Naive thymus-derived CD4-positive, alpha-beta T cell (primary cell): ENCODE measurements at regions not wholly inside any gene's neighbourhood (a gene's known extent, or its start where the extent isn't known, plus 50 kb on each side); places are given as distances from the start of the nearest gene placed in this dataset.
A peak's percentile ranks its signal among the peaks of the same experiment; 100 is the strongest.

Experiments used
- ATAC-seq: fragments of 150-1000 bp; cut with Tn5 transposase; 2 replicates; pipeline ENCODE4 v1.10.0; 2021; ENCODE audit warnings: mild to moderate bottlenecking, moderate library complexity
- CTCF ChIA-PET: fragments of 350-600 bp; sonication (Branson Sonifier 250); formaldehyde crosslinking; loops from one replicate; lab custom pipeline; 2021; ENCODE audit warnings: antibody characterized with exemption; lab: Charles Lee
- POLR2A ChIA-PET: fragments of 350-600 bp; sonication (Branson Sonifier 250); formaldehyde crosslinking; loops from one replicate; lab custom pipeline; 2021; ENCODE audit warnings: antibody characterized with exemption, inconsistent platforms; lab: Charles Lee
- DNase-seq, 9 donors: peaks; one replicate each; pipeline versions ENCODE4 v3.0.0 to v3.0.0-alpha.2; 2020 to 2022; ENCODE audit warnings: mixed read lengths in 1 of 9
- H3K27ac ChIP-seq: one replicate; pipeline ENCODE4 v1.7.0; 2013; ENCODE audit warnings: mild to moderate bottlenecking, low read depth, low read length, moderate library complexity
- H3K27me3 ChIP-seq, 2 donors: one replicate each; pipeline ENCODE4 v1.7.0; 2013; ENCODE audit warnings: low read length in 2 of 2, mild to moderate bottlenecking in 2 of 2, moderate library complexity in 2 of 2; ENCODE audit not compliant: control insufficient read depth in 2 of 2, insufficient read depth in 2 of 2
- H3K36me3 ChIP-seq, 3 experiments: 1 replicate in 2 of 3; 2 replicates in 1 of 3; pipeline ENCODE4 v1.7.0; 2013; ENCODE audit warnings: low read length in 3 of 3, mild to moderate bottlenecking in 3 of 3, moderate library complexity in 1 of 3; ENCODE audit not compliant: insufficient read depth in 3 of 3, control insufficient read depth in 2 of 3
- H3K4me1 ChIP-seq, 2 donors: one replicate each; pipeline ENCODE4 v1.7.0; 2013; ENCODE audit warnings: low read length in 2 of 2, mild to moderate bottlenecking in 2 of 2, moderate library complexity in 1 of 2; ENCODE audit not compliant: control insufficient read depth in 2 of 2, insufficient read depth in 2 of 2
- H3K4me3 ChIP-seq: 2 replicates; pipeline ENCODE4 v1.7.0; 2013; ENCODE audit warnings: mild to moderate bottlenecking, low read length
- H3K9me3 ChIP-seq, 3 experiments: 1 replicate in 2 of 3; 2 replicates in 1 of 3; pipeline ENCODE4 v1.7.0; 2013; ENCODE audit warnings: low read length in 3 of 3; ENCODE audit not compliant: control insufficient read depth in 2 of 3
- H3K27ac Mint-ChIP-seq, 9 donors: one replicate each; pipeline ENCODE4 v1.8.0; 2020 to 2022; ENCODE audit warnings: mixed read lengths in 9 of 9, mild to moderate bottlenecking in 8 of 9, moderate library complexity in 5 of 9, inconsistent platforms in 2 of 9
- H3K27me3 Mint-ChIP-seq, 5 donors: one replicate each; pipeline ENCODE4 v1.8.0; 2021 to 2022; ENCODE audit warnings: mixed read lengths in 5 of 5, mild to moderate bottlenecking in 1 of 5
- H3K36me3 Mint-ChIP-seq, 5 donors: one replicate each; pipeline ENCODE4 v1.8.0; 2020 to 2022; ENCODE audit warnings: mixed read lengths in 5 of 5, mild to moderate bottlenecking in 3 of 5, inconsistent platforms in 1 of 5
- H3K4me1 Mint-ChIP-seq, 7 donors: one replicate each; pipeline ENCODE4 v1.8.0; 2020 to 2022; ENCODE audit warnings: mixed read lengths in 7 of 7, mild to moderate bottlenecking in 3 of 7, inconsistent platforms in 1 of 7
- H3K4me3 Mint-ChIP-seq, 10 donors: one replicate each; pipeline ENCODE4 v1.8.0; 2020 to 2022; ENCODE audit warnings: mild to moderate bottlenecking in 10 of 10, mixed read lengths in 10 of 10, moderate library complexity in 6 of 10, inconsistent platforms in 2 of 10
- H3K9me3 Mint-ChIP-seq, 11 donors: one replicate each; pipeline ENCODE4 v1.8.0; 2020 to 2022; ENCODE audit warnings: mixed read lengths in 11 of 11, mild to moderate bottlenecking in 4 of 11, inconsistent platforms in 1 of 11, moderate library complexity in 1 of 11
- intact Hi-C, 2 donors: fragments of 100-400 bp; cut with micrococcal nuclease; formaldehyde crosslinking; loops; one replicate each; pipeline ENCODE4 v1.15.1; 2023

DNA sequence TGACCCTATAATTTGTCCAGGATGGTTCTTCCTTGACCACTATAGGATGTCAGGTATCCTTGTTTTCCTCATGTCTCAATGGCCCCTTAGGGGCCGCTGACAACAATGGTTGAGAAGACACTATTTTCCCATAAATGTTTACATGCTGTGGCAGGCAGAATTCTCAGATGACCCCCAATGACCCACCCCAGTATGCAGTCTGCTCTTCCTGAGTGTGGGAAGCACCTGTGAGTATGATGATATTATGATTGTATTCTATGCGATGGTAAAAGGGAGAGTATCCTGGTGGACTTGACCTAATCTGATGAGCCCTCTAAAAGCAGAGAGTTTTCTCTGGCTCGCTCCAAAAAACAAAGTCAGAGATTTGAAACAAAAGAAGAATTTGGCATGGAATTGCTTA lies 123.1 kb upstream of the DLX2 start:
- H3K9me3 Mint-ChIP-seq = no peaks in the 10 kb centered on the region
- Histone ChIP-seq H3K27ac (no peak overlapping the region), H3K36me3 (no peaks in the 10 kb centered on the region), H3K9me3 (no peaks in the 10 kb centered on the region), H3K4me3 (no peak overlapping the region), H3K27me3 (no peaks in the 10 kb centered on the region), H3K4me1 (peaks cover 0 to 49% of the 10 kb centered on the region in 2 donors)
- DNase-seq (no peak), ATAC-seq (no peak)
- no peaks in the 10 kb centered on the region for H3K36me3 Mint-ChIP-seq
- H3K4me3 Mint-ChIP-seq = peak overlapping the region in 1 of 10 donors; percentile 9
- ChIA-PET CTCF (interaction anchor here (0.6 to 6.6 kb wide), 4 partner anchors 55 to 522 kb away, joined by 3 to 30 read pairs (median 8); no protein-coding TSS in a partner anchor), POLR2A (interaction anchor here (0.8 kb wide), 1 partner anchor 235 kb away, joined by 3 read pairs; no protein-coding TSS in a partner anchor)
- peaks cover 42 to 75% (median 68%) of the 10 kb centered on the region in 7 donors for H3K4me1 Mint-ChIP-seq
- H3K27me3 Mint-ChIP-seq = peaks cover 0 to 2% (median 0%) of the 10 kb centered on the region in 5 donors
- intact Hi-C loops = loop anchor here (1.0 to 5.0 kb wide), 5 partner anchors 53 to 240 kb away; no protein-coding TSS in a partner anchor
- H3K27ac Mint-ChIP-seq = peak overlapping the region in 7 of 9 donors; percentile 2 to 89 (median 56)

DNA sequence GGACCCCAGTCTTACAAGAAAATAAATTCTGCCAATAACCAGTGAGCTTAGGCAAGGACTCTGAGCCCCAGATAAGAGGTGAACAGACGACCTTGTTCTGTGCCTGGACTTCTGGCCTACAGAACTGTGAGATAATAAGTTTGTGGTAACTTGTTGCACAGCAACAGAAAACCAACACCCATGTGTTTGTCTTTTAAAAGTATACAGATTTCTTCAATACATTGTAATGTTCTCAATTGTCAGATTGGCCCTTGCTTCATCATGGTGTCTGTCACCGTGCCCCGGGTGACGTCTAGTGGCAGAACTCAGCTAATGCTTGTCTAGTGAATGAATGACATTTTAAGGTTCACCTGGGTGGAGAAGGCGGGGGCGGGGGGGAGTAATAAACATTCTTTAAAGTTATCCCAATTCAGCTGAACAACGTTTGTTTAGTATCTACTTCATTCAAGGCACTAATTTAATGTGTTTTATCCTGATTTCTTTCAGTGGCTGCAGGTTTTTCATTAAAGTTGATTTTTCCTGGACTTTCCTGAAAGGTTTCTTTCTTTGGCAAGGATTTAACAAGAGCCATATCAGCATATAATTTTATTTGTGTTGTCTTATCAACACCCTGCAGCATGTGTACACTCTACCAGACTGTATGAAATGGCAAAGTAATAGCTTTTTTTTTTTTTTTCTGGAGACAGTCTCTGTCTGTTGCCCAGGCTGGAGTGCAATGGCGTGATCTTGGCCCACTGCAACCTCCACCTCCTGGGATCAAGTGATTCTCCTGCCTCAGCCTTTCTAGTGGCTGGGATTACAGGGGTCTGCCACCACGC lies 123.8 kb upstream of the DLX2 start:
- Mint-ChIP-seq H3K9me3 (no peaks in the 10 kb centered on the region), H3K4me1 (peaks cover 42 to 71% (median 64%) of the 10 kb centered on the region in 7 donors), H3K36me3 (no peaks in the 10 kb centered on the region), H3K4me3 (no peak overlapping the region), H3K27me3 (peaks cover 0 to 6% (median 0%) of the 10 kb centered on the region in 5 donors), H3K27ac (peak overlapping the region in 4 of 9 donors; percentile 2 to 44 (median 36))
- no peak overlapping the region for H3K4me3 ChIP-seq
- H3K9me3 ChIP-seq = no peaks in the 10 kb centered on the region
- POLR2A ChIA-PET = interaction anchor here (0.8 kb wide), 1 partner anchor 234 kb away, joined by 3 read pairs; no protein-coding TSS in a partner anchor
- no peaks in the 10 kb centered on the region for H3K36me3 ChIP-seq
- CTCF ChIA-PET = interaction anchor here (0.6 to 6.6 kb wide), 4 partner anchors 56 to 522 kb away, joined by 3 to 30 read pairs (median 8); no protein-coding TSS in a partner anchor
- DNase-seq (peak in 7 of 9 donors; percentile 32 to 51 (median 37)), ATAC-seq (peak; percentile 78)
- peaks cover 0 to 45% of the 10 kb centered on the region in 2 donors for H3K4me1 ChIP-seq
- no peak overlapping the region for H3K27ac ChIP-seq
- H3K27me3 ChIP-seq = no peaks in the 10 kb centered on the region
- intact Hi-C loops = loop anchor here (1.0 to 5.0 kb wide), 5 partner anchors 54 to 239 kb away; no protein-coding TSS in a partner anchor

DNA sequence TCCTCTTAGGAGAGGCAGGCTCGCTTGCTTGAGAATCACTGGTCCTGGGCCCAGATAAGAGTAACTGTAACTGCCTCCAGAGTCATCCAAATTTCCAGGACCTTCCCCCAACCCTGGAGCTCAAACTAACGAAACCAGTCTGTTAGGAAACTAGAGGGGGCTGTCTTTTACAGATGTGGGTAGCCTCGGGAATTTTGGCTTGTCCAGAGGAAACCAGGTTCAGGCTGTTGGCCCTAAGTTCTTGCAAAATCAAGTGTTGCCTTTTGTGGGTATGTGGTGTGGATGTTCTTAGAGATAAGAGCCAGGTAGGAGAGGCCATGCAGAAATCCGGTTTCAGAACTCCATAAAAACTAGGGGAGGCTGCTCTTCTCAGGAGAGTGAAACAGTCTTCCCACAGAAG lies 125.0 kb upstream of the DLX2 start:
- H3K4me1 ChIP-seq = peaks cover 0 to 38% of the 10 kb centered on the region in 2 donors
- H3K36me3 ChIP-seq = no peaks in the 10 kb centered on the region
- H3K27ac Mint-ChIP-seq = peak overlapping the region in 4 of 9 donors; percentile 10 to 32 (median 18)
- DNase-seq (no peak), ATAC-seq (no peak)
- H3K4me1 Mint-ChIP-seq = peaks cover 39 to 60% (median 56%) of the 10 kb centered on the region in 7 donors
- no peak overlapping the region for H3K4me3 ChIP-seq
- H3K9me3 Mint-ChIP-seq = no peaks in the 10 kb centered on the region
- H3K27me3 Mint-ChIP-seq = peaks cover 0 to 11% (median 0%) of the 10 kb centered on the region in 5 donors
- H3K27ac ChIP-seq = no peak overlapping the region
- no peaks in the 10 kb centered on the region for H3K9me3 ChIP-seq
- no peaks in the 10 kb centered on the region for H3K27me3 ChIP-seq
- no peaks in the 10 kb centered on the region for H3K36me3 Mint-ChIP-seq
- ChIA-PET CTCF (interaction anchor here (6.6 kb wide), 1 partner anchor 234 kb away, joined by 30 read pairs; no protein-coding TSS in a partner anchor), POLR2A (no interaction called here)
- no peak overlapping the region for H3K4me3 Mint-ChIP-seq
- intact Hi-C loops = loop anchor here in 1 of 2 donors (2.0 to 5.0 kb wide), 2 partner anchors 55 to 235 kb away; no protein-coding TSS in a partner anchor

DNA sequence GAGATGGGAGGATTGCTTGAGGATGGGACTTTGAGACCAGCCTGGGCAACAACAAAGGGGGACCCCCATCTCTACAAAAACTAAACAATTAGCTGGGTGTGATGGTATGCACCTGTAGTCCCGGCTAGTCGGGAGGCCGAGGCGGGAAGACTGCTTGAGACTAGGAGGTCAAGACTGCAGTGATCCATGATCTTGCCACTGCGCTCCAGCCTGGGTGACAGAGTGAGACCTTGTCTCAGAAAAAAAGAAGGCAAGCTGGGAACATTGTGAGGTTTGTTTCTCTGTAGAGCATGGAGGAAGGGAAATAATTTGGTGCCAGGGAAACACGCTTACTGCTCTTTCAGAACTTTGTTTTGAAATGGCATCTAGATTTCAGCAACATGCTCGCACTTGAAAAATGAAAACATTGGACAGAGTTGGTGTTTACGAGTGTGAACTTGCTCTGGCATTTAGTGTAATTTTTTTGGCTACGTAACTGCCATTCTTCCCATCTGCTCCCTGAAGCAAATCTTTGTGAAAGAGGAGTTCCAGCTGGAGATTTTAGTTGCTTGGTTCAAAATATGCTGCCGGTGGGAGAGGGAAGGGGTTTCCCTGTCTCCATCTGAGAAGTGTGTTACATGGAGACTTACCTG lies 125.6 kb upstream of the DLX2 start:
- H3K36me3 Mint-ChIP-seq = no peaks in the 10 kb centered on the region
- H3K27me3 Mint-ChIP-seq = peaks cover 0 to 16% (median 0%) of the 10 kb centered on the region in 5 donors
- H3K4me3 Mint-ChIP-seq = peak overlapping the region in 1 of 10 donors; percentile 16
- H3K27me3 ChIP-seq = no peaks in the 10 kb centered on the region
- no peak overlapping the region for H3K27ac ChIP-seq
- ChIA-PET POLR2A (interaction anchor here (0.6 kb wide), 1 partner anchor 1203 kb away, joined by 3 read pairs; no protein-coding TSS in a partner anchor), CTCF (interaction anchor here (6.6 kb wide), 1 partner anchor 233 kb away, joined by 30 read pairs; no protein-coding TSS in a partner anchor)
- intact Hi-C loops = loop anchor here in 1 of 2 donors (5.0 kb wide), 1 partner anchor 56 kb away; no protein-coding TSS in a partner anchor
- H3K4me1 Mint-ChIP-seq = peaks cover 34 to 54% (median 51%) of the 10 kb centered on the region in 7 donors
- no peak overlapping the region for H3K4me3 ChIP-seq
- DNase-seq = no peak
- H3K4me1 ChIP-seq = peaks cover 0 to 32% of the 10 kb centered on the region in 2 donors
- H3K36me3 ChIP-seq = no peaks in the 10 kb centered on the region
- H3K9me3 Mint-ChIP-seq = no peaks in the 10 kb centered on the region
- no peaks in the 10 kb centered on the region for H3K9me3 ChIP-seq
- ATAC-seq = no peak
- H3K27ac Mint-ChIP-seq = peak overlapping the region in 5 of 9 donors; percentile 18 to 66 (median 32)

DNA sequence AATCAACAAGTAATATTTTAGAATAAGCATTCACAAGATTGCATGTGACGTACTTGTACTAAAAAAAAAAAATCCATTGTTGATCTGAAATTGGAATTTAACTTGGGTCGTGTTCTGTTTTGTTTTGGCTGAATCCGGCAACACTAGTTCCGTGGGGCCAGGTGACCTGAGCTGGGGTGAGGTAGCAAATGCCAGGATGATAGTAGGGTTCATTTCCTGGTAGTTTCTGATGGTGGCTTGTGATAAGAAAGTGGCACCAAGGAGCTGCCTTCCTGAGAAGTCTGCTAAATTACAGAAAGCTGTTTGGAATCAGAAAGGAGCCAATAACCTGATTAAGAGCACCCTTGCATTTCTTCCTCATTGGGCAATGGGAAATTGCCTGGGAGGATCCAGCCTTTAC lies 126.4 kb upstream of the DLX2 start:
- H3K9me3 Mint-ChIP-seq = no peaks in the 10 kb centered on the region
- no peak for ATAC-seq
- ChIA-PET CTCF (interaction anchor here (0.7 kb wide), 1 partner anchor 62 kb away, joined by 3 read pairs; no protein-coding TSS in a partner anchor), POLR2A (interaction anchor here (0.7 kb wide), 1 partner anchor 15 kb away, joined by 3 read pairs; no protein-coding TSS in a partner anchor)
- no peak overlapping the region for H3K27ac ChIP-seq
- H3K36me3 ChIP-seq = no peaks in the 10 kb centered on the region
- H3K27me3 Mint-ChIP-seq = peaks cover 0 to 24% (median 4%) of the 10 kb centered on the region in 5 donors
- H3K4me1 Mint-ChIP-seq = peaks cover 32 to 48% (median 45%) of the 10 kb centered on the region in 7 donors
- H3K4me3 Mint-ChIP-seq = peak overlapping the region in 2 of 10 donors; percentile 16 to 19
- H3K36me3 Mint-ChIP-seq = peaks cover 0 to 1% (median 0%) of the 10 kb centered on the region in 5 donors
- H3K9me3 ChIP-seq = no peaks in the 10 kb centered on the region
- H3K27me3 ChIP-seq = peaks cover 0 to under 1% of the 10 kb centered on the region in 2 donors
- intact Hi-C loops = loop anchor here in 1 of 2 donors (5.0 kb wide), 1 partner anchor 57 kb away; no protein-coding TSS in a partner anchor
- H3K4me1 ChIP-seq = peaks cover 0 to 26% of the 10 kb centered on the region in 2 donors
- H3K27ac Mint-ChIP-seq = peak overlapping the region in 3 of 9 donors; percentile 33 to 59 (median 38)
- no peak overlapping the region for H3K4me3 ChIP-seq
- peak in 1 of 9 donors; percentile 14 for DNase-seq
